HG02870 (cell line): ENCODE measurements at regions not wholly inside any gene's neighbourhood (a gene's known extent, or its start where the extent isn't known, plus 50 kb on each side); places are given as distances from the start of the nearest gene placed in this dataset.
"Not testable (repeated sequence)": the region's sequence is repeated elsewhere in the genome, so short reads cannot be mapped to it uniquely, and the experiment has no call there.

Source experiments
- ATAC-seq: cut with Tn5 transposase; IDR thresholded peaks from one replicate; pipeline ENCODE4 v1.9.1; 2021; ENCODE audit warnings: mild to moderate bottlenecking, moderate library complexity; ENCODE audit not compliant: unreplicated experiment

GRCh38 chr21:15275615-15276235 is 210.9 kb upstream of the NRIP1 start:
- ATAC-seq, result no peak

GRCh38 chr21:15276243-15276642 is 211.4 kb upstream of the NRIP1 start:
- ATAC-seq, result no peak

GRCh38 chr21:15277466-15277865 is 212.7 kb upstream of the NRIP1 start:
- no peak for ATAC-seq

- ATAC-seq, result no peak
Measured at GRCh38 chr21:15278279-15278678, 213.5 kb upstream of the NRIP1 start.

- no peak for ATAC-seq
Measured at GRCh38 chr21:15278851-15279250, 214.1 kb upstream of the NRIP1 start.

- ATAC-seq, result no peak
Measured at GRCh38 chr21:15279482-15279881, 214.7 kb upstream of the NRIP1 start.

- no peak for ATAC-seq
Measured at GRCh38 chr21:15281714-15282113, 216.9 kb upstream of the NRIP1 start.

- no peak for ATAC-seq
Measured at GRCh38 chr21:15282665-15283064, 217.9 kb upstream of the NRIP1 start.

GRCh38 chr21:15283138-15283537 is 218.3 kb upstream of the NRIP1 start:
- no peak for ATAC-seq

- no peak for ATAC-seq
Measured at GRCh38 chr21:15283789-15284188, 219.0 kb upstream of the NRIP1 start.

- no peak for ATAC-seq
Measured at GRCh38 chr21:15285556-15285955, 220.8 kb upstream of the NRIP1 start.

GRCh38 chr21:15289246-15289645 is 224.4 kb upstream of the NRIP1 start:
- no peak for ATAC-seq

GRCh38 chr21:15289896-15290841 is 225.4 kb upstream of the NRIP1 start:
- no peak for ATAC-seq

- ATAC-seq, result no peak
Measured at GRCh38 chr21:15291621-15292266, 226.9 kb upstream of the NRIP1 start.

GRCh38 chr21:15293240-15293639 is 228.4 kb upstream of the NRIP1 start:
- ATAC-seq, result no peak

- no peak for ATAC-seq
Measured at GRCh38 chr21:15295875-15296274, 231.1 kb upstream of the NRIP1 start.

GRCh38 chr21:15297824-15298223 is 233.0 kb upstream of the NRIP1 start:
- ATAC-seq, result no peak

- no peak for ATAC-seq
Measured at GRCh38 chr21:15298306-15298705, 233.5 kb upstream of the NRIP1 start.

- not testable (repeated sequence) for ATAC-seq
Measured at GRCh38 chr21:15298755-15299154, 234.0 kb upstream of the NRIP1 start.

GRCh38 chr21:15300131-15300530 is 235.3 kb upstream of the NRIP1 start:
- ATAC-seq, result no peak

- ATAC-seq, result no peak
Measured at GRCh38 chr21:15301014-15301413, 236.2 kb upstream of the NRIP1 start.

GRCh38 chr21:15301736-15302135 is 236.9 kb upstream of the NRIP1 start:
- no peak for ATAC-seq
